Testis (tissue), 2 donors: ENCODE measurements at regions not wholly inside any gene's neighbourhood (a gene's known extent, or its start where the extent isn't known, plus 50 kb on each side); places are given as distances from the start of the nearest gene placed in this dataset.
A peak's percentile ranks its signal among the peaks of the same experiment; 100 is the strongest.

Source experiments
- DNase-seq: peaks from one replicate; pipeline ENCODE4 v3.0.0-alpha.2; 2019
- H3K27ac ChIP-seq, 2 donors: fragments of 200-600 bp; sonication (generic); one replicate each; pipeline ENCODE4 v1.5.1; 2019
- H3K27me3 ChIP-seq: fragments of 200-600 bp; sonication (generic); one replicate; pipeline ENCODE4 v1.5.1; 2019
- H3K36me3 ChIP-seq: fragments of 200-600 bp; sonication (generic); one replicate; pipeline ENCODE4 v1.5.1; 2017; ENCODE audit warnings: low read depth; ENCODE audit errors: missing control alignments
- H3K4me1 ChIP-seq: fragments of 200-600 bp; sonication (generic); one replicate; pipeline ENCODE4 v1.5.1; 2019
- H3K4me3 ChIP-seq, 2 donors: fragments of 200-600 bp; sonication (generic); one replicate each; pipeline ENCODE4 v1.5.1; 2017 to 2019
- H3K9me3 ChIP-seq: fragments of 200-600 bp; sonication (generic); one replicate; pipeline ENCODE4 v1.5.1; 2017
- POLR2A ChIP-seq: fragments of 450-650 bp; IDR thresholded peaks from one replicate; pipeline ENCODE4 v1.6.1; 2017; ENCODE audit warnings: antibody characterized with exemption, mild to moderate bottlenecking, moderate library complexity
- WGBS, 2 donors: methylation state at CpG; one replicate each; pipeline ENCODE4 v1.1.5; 2018; 5-methylcytosine and 5-hydroxymethylcytosine counted together
- intact Hi-C: fragments of 100-400 bp; cut with DNase I; formaldehyde crosslinking; loops from one replicate; pipeline ENCODE4 v1.15.1; 2023; ENCODE audit warnings: low total_unique reads
- TF ChIP-seq, protein P1 (sequence below), 3 experiments: fragments of 450-650 bp in 2 of 3; fragments of 200-600 bp in 1 of 3; sonication (generic) in 1 of 3; IDR thresholded peaks; one replicate each; pipeline ENCODE4 v1.5.1; 2016 to 2019; ENCODE audit warnings: antibody characterized with exemption in 3 of 3, mild to moderate bottlenecking in 2 of 3, moderate library complexity in 1 of 3

DNA sequence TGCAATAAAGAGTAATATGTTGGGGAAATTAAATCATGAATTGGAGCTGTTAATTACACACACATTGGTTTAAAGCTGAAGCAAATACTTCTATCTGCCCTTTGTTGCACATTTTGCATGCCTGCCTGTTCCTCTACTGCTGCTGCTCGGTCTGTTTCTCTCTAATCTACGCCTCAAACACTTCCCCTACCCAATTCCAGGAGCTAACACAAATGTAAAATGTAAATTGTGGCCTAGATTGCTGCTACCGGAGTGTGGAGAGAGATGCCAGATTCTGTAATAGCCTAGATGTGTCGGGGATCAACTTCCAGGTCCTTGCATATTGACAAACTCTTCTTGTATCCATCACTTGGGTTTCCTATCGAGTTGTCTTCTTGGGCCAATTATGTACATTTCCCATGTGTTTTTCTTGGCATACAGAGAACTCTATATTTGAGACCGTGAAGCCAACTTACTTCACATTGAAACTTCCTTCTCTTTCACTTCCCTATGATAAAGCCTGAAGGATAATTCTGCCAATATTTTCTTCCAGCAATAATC is 450.4 kb upstream of the NR2F2 start:
- DNase-seq: no peak
- no peak overlapping the region for H3K4me3 ChIP-seq
- WGBS, 2 donors: 48 to 52% methylated on average over 6 of the region's 6 CpGs
- H3K27ac ChIP-seq: peak overlapping the region; percentile 4 to 75
- no peaks in the 10 kb centered on the region for H3K36me3 ChIP-seq
- no peak for TF ChIP-seq POLR2A
- TF ChIP-seq, protein P1, sequence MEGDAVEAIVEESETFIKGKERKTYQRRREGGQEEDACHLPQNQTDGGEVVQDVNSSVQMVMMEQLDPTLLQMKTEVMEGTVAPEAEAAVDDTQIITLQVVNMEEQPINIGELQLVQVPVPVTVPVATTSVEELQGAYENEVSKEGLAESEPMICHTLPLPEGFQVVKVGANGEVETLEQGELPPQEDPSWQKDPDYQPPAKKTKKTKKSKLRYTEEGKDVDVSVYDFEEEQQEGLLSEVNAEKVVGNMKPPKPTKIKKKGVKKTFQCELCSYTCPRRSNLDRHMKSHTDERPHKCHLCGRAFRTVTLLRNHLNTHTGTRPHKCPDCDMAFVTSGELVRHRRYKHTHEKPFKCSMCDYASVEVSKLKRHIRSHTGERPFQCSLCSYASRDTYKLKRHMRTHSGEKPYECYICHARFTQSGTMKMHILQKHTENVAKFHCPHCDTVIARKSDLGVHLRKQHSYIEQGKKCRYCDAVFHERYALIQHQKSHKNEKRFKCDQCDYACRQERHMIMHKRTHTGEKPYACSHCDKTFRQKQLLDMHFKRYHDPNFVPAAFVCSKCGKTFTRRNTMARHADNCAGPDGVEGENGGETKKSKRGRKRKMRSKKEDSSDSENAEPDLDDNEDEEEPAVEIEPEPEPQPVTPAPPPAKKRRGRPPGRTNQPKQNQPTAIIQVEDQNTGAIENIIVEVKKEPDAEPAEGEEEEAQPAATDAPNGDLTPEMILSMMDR (IDR thresholded peaks at IDR 0.05): no peak
- H3K9me3 ChIP-seq: no peaks in the 10 kb centered on the region
- intact Hi-C loops: no loop called here
- H3K4me1 ChIP-seq: peaks cover 6% of the 10 kb centered on the region
- H3K27me3 ChIP-seq: no peaks in the 10 kb centered on the region

DNA sequence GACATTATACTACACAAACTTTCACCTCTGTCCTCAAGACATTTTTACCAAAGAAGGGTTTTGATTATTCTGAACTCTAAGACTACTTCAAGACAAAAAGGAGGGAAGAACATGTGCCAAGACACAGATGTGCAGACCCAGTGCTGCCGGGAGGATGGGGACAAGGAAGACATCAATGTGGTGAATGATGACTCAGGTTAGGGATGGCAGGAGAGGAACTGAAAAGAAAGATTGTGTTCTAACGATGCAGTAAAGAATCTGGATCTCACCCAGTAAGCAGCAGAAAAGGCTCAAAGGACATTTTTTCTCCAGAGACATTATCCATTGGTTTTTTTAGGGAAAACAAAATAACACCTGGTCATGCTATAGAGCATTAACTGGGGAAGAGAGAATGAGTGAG is 449.9 kb upstream of the NR2F2 start:
- no peaks in the 10 kb centered on the region for H3K9me3 ChIP-seq
- H3K36me3 ChIP-seq: no peaks in the 10 kb centered on the region
- TF ChIP-seq, protein P1 (IDR thresholded peaks at IDR 0.05): no peak
- TF ChIP-seq POLR2A: no peak
- peaks cover 6% of the 10 kb centered on the region for H3K4me1 ChIP-seq
- no peak overlapping the region for H3K4me3 ChIP-seq
- WGBS, 2 donors: 38 to 44% methylated on average over 2 of the region's 2 CpGs
- H3K27ac ChIP-seq: peak overlapping the region; percentile 3 to 23
- intact Hi-C loops: no loop called here
- no peaks in the 10 kb centered on the region for H3K27me3 ChIP-seq
- DNase-seq: no peak

DNA sequence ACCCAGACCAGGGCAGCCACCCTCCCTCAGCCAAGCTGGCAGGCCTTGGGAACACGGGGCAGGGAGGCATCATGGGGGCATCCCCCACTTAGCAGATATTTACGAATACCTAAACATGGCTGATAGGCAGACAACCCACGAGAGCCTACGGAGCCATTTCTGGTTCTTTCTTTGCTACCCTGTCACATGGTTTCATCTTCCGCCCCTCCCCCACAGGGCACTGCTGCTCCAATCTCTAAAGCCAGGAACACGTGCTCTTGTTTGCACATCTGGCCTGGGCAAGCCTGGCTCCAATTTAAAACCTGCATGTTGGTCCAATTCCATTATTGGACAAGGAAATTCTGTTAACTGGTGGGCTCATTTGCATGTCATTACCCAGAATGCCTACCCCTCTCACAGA is 447.4 kb upstream of the NR2F2 start:
- no peaks in the 10 kb centered on the region for H3K36me3 ChIP-seq
- no peak for DNase-seq
- no peak overlapping the region for H3K27ac ChIP-seq
- 84 to 89% methylated on average over 6 of the region's 6 CpGs for WGBS, 2 donors
- no peak for TF ChIP-seq POLR2A
- TF ChIP-seq, protein P1 (IDR thresholded peaks at IDR 0.05): no peak
- H3K27me3 ChIP-seq: no peaks in the 10 kb centered on the region
- peaks cover 6% of the 10 kb centered on the region for H3K4me1 ChIP-seq
- H3K9me3 ChIP-seq: no peaks in the 10 kb centered on the region
- intact Hi-C loops: no loop called here
- H3K4me3 ChIP-seq: no peak overlapping the region

DNA sequence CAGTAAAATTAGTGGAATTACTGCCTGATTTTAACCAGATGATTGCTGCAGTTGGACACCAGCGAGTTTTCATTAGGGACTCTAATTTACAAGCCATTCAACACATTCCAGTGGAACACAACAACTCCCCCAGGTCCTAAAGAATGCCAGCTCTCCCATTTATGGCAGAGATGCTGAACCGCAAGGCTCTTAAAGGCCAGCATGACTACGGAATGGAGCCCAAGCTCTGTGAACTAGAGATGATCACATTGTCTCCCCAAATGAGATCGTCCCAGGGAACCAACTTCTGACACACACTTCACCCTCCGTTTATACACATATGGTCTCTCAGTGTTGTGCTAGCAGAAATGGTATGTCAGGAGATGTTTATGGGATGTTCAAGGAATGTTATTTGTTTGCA is 446.2 kb upstream of the NR2F2 start:
- Histone ChIP-seq H3K4me1 (peaks cover 6% of the 10 kb centered on the region), H3K27ac (no peak overlapping the region), H3K36me3 (no peaks in the 10 kb centered on the region), H3K27me3 (no peaks in the 10 kb centered on the region), H3K4me3 (no peak overlapping the region), H3K9me3 (no peaks in the 10 kb centered on the region)
- no peak for DNase-seq
- WGBS, 2 donors: 63 to 71% methylated on average over 5 of the region's 5 CpGs
- TF ChIP-seq POLR2A: no peak
- TF ChIP-seq, protein P1 (IDR thresholded peaks at IDR 0.05): no peak
- intact Hi-C loops: no loop called here

DNA sequence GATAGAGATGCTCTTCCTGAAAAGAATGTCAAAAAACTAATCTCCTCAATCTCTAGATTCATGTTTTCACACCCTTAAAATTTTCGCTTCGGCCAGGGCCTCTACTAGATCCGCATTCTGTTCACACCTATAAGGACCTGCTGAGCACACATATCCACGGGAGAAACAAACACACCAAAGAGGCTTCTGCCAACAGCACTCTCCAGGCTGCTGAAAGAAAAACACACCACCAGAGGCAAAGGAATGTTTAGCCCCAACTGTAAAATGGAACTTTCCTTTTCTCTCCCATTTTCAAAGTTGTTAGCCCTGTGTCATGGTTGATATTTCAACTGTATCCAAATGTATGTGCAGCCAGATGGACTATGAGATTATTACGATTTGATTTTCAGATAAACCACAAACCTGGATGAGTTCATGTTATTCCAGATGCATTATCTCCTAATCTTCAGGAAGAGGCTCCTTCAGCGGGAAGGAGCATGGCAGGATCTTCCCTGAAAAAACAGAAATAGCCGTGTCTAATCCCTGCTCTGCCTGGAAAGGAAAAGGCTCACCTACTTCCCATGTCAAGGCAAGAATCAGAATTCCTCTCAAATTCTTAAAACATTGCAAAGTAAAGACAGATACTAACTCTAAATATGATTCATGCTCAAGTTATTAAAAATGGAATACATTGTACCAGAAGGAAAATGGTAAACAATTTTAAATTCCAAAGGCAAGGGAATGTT is 442.7 kb upstream of the NR2F2 start:
- Histone ChIP-seq H3K4me1 (no peaks in the 10 kb centered on the region), H3K36me3 (no peaks in the 10 kb centered on the region), H3K4me3 (no peak overlapping the region), H3K9me3 (no peaks in the 10 kb centered on the region), H3K27me3 (no peaks in the 10 kb centered on the region), H3K27ac (no peak overlapping the region)
- intact Hi-C loops: no loop called here
- TF ChIP-seq, protein P1 (IDR thresholded peaks at IDR 0.05): no peak
- TF ChIP-seq POLR2A: no peak
- 86 to 91% methylated on average over 7 of the region's 7 CpGs for WGBS, 2 donors
- DNase-seq: no peak
